Cardiac fibroblast (primary cell): ENCODE measurements at regions not wholly inside any gene's neighbourhood (a gene's known extent, or its start where the extent isn't known, plus 50 kb on each side); places are given as distances from the start of the nearest gene placed in this dataset.
A peak's percentile ranks its signal among the peaks of the same experiment; 100 is the strongest.
"Not testable (repeated sequence)": the region's sequence is repeated elsewhere in the genome, so short reads cannot be mapped to it uniquely, and the experiment has no call there.

ENCODE experiments used
- DNase-seq, 2 donors: peaks; one replicate each; pipeline versions ENCODE4 v3.0.0 to v3.0.0-alpha.2; 2010; ENCODE audit warnings: low read depth in 2 of 2
- H3K4me3 ChIP-seq, 2 donors: replicated peaks in 1 of 2; 1 replicate in 1 of 2; 2 replicates in 1 of 2; pipeline ENCODE4 v1.5.1; 2011; ENCODE audit warnings: low read depth in 2 of 2, low read length in 2 of 2, mild to moderate bottlenecking in 2 of 2, moderate library complexity in 1 of 2

DNA sequence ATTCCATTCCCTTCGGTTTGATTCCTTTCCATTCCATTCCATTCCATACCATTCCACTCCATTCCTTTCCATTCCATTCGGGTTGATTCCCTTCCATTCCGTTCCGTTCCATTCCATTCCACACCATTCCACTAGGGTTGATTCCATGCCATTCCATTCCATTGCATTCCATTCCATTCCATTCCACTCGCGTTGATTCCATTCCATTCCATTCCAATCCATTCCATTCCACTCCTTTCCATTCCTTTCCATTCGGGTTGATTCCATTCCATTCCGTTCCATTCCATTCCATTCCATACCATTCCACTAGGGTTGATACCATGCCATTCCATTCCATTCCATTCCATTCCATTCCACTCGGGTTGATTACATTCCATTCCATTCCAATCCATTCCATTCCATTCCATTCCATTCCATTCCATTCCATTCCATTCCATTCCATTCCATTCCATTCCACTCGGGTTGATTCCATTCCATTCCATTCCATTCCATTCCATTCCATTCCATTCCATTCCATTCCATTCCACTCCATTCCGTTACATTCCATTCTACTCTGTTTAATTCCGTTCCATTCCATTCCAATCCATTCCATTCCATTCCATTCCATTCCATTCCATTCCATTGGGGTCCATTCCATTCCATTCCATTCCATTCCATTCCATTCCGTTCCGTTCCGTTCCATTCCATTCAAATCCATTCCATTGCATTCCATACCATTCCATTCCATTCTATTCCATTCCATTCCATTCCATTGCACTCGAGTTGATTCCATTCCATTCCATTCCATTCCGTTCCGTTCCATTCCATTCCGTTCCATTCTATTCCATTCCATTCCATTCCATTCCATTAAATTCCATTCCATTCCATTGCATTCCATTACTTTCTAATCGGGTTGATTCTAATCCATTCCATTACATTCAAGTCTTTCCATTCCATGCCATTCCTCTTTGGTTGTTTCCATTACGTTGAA, 163.2 kb downstream of the CWH43 start:
- not testable (repeated sequence) for H3K4me3 ChIP-seq
- DNase-seq, result peak; percentile 77 to 92

GRCh38 chr4:49150351-49151083, 164.4 kb downstream of the CWH43 start:
- not testable (repeated sequence) for H3K4me3 ChIP-seq
- peak; percentile 12 to 13 for DNase-seq

DNA sequence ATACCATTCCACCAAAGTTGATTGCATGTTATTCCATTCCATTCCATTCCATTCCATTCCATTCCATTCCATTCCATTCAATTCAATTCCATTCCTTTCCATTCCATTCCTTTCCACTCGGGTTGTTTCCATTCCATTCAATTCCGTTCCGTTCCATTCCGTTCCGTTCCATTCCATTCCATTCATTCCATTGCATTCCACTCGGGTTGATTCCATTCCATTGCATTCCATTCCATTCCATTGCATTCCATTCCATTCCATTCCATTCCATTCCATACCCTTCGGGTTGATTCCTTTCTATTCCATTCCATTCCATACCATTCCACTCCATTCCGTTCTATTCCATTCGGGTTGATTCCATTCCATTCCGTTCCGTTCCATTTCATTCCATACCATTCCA, 166.9 kb downstream of the CWH43 start:
- H3K4me3 ChIP-seq, DNase-seq: not testable (repeated sequence)

- DNase-seq, result peak in 1 of 2 donors; percentile 85
- not testable (repeated sequence) for H3K4me3 ChIP-seq
Observed at GRCh38 chr4:49154308-49155103, 168.4 kb downstream of the CWH43 start.

DNA sequence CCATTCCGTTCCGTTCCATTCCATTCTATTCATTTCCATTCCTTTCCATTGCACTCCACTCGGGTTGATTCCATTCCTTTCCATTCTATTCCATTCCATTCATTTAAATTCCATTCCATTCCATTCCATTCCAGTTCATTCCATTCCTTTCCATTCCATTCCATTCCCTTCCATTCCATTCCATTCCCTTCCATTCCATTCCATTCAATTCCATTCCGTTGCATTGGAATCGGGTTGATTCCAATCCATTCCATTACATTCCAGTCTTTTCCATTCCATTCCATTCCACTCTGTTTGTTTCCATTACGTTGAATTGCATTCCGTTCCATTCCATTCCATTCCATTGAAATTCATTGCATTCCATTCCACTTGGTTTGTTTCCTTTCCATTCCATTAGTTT, 169.2 kb downstream of the CWH43 start:
- DNase-seq, H3K4me3 ChIP-seq: not testable (repeated sequence)

GRCh38 chr4:49156309-49156708, 170.2 kb downstream of the CWH43 start:
- DNase-seq, H3K4me3 ChIP-seq: not testable (repeated sequence)

DNA sequence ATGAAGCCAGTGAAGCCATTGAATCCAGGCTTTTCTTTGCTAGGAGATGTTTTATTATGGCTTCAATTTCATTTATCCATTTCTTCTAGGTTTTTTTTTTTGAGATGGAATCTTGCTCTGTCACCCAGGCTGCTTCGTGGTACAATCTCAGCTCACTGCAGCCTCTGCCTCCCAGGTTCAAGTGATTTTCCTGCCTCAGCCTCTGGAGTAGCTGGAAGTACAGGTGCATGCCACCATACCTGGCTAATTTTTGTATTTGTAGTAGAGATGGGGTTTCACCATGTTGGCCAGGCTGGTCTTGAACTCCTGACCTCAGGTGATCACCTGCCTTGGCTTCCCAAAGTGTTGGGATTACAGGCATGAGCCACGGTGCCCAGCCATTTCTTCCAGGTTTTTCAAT, 171.6 kb downstream of the CWH43 start:
- not testable (repeated sequence) for DNase-seq, H3K4me3 ChIP-seq

GRCh38 chr4:49161111-49161541, 175.1 kb downstream of the CWH43 start:
- DNase-seq, result not testable (repeated sequence)

DNA sequence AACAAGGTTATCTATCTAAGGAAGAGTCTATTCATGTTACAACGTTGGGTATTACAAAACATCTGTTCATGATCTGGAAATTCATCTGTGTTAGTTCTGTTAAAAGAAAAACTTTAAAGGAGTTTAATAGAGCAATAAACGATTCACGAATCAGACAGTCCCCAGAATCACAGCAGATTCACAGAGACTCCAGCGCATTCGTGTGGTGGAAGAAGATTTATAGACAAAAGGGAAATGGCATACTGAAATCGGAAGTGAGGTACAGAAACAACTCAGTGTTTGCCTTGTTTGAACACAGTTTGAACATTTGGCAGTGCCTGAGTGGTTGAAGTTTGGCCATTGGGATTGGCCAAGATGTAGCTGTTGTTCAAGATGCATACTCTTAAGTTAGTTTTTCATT, 178.8 kb downstream of the CWH43 start:
- not testable (repeated sequence) for H3K4me3 ChIP-seq, DNase-seq

More at GRCh38 chr4:49161111-49161541, 175.1 kb downstream of the CWH43 start:
- not testable (repeated sequence) for H3K4me3 ChIP-seq

DNA sequence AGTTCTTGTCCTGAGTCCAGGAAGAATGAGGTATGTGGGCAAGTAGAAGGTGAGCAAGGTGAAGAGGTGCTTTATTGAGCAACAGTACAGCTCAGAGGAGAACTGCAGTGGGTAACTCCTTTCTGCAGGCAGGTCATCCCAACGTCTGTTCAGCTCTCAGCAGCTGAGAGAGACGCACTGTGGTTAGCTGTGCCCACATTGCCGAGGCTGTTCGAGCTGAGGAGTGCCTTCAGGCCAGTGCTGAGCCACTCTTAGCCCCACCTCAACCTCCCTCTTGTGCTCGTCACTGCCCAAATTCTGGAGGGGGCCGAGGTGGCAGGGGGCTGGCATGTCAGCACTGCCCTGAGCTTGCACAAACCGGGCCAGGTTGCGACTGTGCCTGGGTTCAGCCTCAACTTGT, 191.8 kb downstream of the CWH43 start:
- DNase-seq, H3K4me3 ChIP-seq: not testable (repeated sequence)

DNA sequence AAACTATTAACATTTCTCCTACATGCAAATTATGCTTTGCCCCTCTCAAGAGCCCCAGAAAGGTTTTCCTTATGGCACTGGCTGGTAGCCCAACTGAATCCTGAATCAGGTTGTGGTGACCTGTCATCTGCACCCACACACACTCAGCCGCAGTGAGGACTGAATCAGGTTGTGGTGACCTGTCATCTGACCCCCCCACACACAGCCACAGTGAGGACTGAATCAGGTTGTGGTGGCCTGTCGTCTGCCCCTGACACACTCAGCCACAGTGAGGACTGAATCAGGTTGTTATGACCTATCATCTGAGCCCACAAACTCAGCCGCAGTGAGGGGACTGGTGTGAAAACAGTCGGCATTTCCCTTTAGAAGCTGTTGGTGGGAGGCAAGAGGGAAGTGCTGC, 195.0 kb downstream of the CWH43 start:
- H3K4me3 ChIP-seq, DNase-seq: not testable (repeated sequence)

DNA sequence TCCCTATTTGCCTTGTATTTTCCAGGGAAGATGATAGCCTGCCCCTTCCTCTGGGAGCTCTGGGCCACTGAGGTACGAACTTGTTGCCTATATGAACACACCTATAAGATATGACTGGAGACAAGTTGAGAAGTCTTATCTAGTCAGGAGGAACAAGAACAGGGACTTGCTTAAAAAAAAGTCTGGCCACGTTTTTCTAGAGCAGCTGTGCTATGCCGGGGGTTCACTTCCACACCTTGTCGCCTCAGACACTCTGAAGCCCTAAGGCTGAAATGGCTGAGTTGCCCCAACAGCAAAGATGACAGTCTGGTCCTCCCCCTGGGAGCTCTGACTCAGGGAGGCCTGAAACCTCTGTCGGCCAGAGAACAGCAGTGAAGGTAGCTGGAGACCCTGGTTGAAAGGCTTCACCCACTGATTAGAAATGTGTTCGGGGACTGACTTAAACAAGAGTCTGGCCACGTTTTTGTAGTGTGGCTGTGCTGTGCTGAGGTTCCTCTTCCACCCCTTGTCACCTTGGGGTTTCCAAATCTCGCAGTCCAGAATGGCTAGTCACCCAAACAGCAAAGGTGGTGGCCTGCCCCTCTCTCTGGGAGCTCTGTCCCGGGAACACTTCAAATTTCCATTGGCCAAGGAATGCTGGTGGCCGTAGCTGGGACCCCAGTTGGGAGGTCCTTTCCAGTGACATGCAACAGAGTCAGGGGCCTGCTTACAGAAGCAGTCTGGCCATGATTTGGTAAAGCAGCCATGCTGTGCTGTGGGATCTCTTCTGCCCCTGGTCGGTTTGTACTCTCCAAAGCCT, 225.5 kb downstream of the CWH43 start:
- not testable (repeated sequence) for H3K4me3 ChIP-seq, DNase-seq

GRCh38 chr4:49213250-49213649, 227.2 kb downstream of the CWH43 start:
- not testable (repeated sequence) for H3K4me3 ChIP-seq, DNase-seq

GRCh38 chr4:49213750-49214149, 227.7 kb downstream of the CWH43 start:
- H3K4me3 ChIP-seq, DNase-seq: not testable (repeated sequence)

DNA sequence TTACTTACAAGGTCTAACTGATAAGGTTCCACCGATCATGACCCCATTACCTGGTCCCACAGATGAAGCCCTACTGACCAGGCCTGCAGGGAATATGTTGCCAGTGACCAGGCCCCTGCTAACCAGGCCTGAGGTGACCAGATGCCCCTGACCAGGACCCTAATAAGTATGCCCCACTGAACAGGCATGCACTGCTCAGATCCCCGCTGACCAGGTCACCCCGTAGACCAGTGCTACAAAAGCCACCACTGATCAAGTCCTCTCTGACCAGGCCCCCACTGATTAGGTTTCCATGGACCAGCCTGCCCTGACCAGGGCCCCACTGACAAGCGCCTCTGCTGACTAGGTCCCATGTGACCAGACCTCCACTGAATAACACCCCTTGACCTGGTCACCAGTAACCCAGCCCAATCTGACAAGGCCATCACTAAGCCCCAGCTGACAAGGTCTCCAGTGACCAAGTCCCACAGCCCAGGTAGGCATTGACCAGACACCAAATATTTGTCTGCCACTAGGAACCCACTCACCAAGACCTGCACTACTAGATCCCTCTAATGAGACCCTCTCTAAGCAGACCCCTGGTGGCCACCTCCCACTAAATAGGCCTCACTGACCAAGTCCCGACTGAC, 228.5 kb downstream of the CWH43 start:
- DNase-seq, result not testable (repeated sequence)

DNA sequence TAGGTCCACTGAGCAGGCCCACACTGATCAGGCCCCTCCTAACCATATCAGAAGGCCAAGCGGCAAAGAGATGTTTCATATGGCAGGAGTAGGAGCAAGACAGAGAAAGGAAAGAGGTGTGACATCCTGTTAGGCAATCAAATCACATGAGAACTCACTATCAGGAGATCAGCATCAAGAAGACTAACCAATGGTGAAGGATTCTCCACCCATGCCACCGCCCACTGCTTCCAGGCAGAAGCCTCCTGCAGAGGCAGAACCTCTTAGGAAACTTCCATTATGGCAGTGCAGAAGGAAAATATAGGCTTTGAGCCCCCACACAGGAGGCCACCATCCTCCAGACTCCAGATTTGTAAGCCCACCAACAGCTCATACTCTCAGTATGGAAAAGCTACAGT, 229.0 kb downstream of the CWH43 start:
- DNase-seq, H3K4me3 ChIP-seq: not testable (repeated sequence)

More for the DNA sequence above, 228.5 kb downstream of the CWH43 start:
- not testable (repeated sequence) for H3K4me3 ChIP-seq

- not testable (repeated sequence) for DNase-seq, H3K4me3 ChIP-seq
Observed at GRCh38 chr4:49216606-49217005, 230.5 kb downstream of the CWH43 start.
